Hepatocyte (in vitro differentiated cells): ENCODE measurements at regions not wholly inside any gene's neighbourhood (a gene's known extent, or its start where the extent isn't known, plus 50 kb on each side); places are given as distances from the start of the nearest gene placed in this dataset. TPM values are rescaled to one million over a fixed set of nuclear protein-coding genes. Genes with fewer than 3 reads are reported as not detected.

ENCODE experiments used
- DNase-seq: peaks from one replicate; pipeline ENCODE4 v3.0.0-alpha.2; 2016; ENCODE audit warnings: low spot score
- H2AFZ ChIP-seq: fragments of 200-600 bp; sonication (generic); 2 replicates; pipeline ENCODE4 v1.6.0; 2016; ENCODE audit warnings: antibody characterized with exemption, mild to moderate bottlenecking
- H3K27ac ChIP-seq: fragments of 200-600 bp; sonication (generic); 2 replicates; pipeline ENCODE4 v1.5.1; 2016; ENCODE audit warnings: mild to moderate bottlenecking
- H3K27me3 ChIP-seq: fragments of 200-600 bp; sonication (generic); 2 replicates; pipeline ENCODE4 v1.6.1; 2016
- H3K36me3 ChIP-seq: fragments of 200-600 bp; sonication (generic); replicated peaks from 2 replicates; pipeline ENCODE4 v1.5.1; 2016; ENCODE audit warnings: low read depth; ENCODE audit not compliant: insufficient read depth
- H3K4me1 ChIP-seq: fragments of 200-600 bp; sonication (generic); 2 replicates; pipeline ENCODE4 v1.5.1; 2016; ENCODE audit warnings: mild to moderate bottlenecking, moderate library complexity; ENCODE audit not compliant: insufficient read depth
- H3K4me2 ChIP-seq: fragments of 200-600 bp; sonication (generic); 2 replicates; pipeline ENCODE4 v1.6.0; 2016
- H3K4me3 ChIP-seq: fragments of 200-600 bp; sonication (generic); 2 replicates; pipeline ENCODE4 v1.5.1; 2016; ENCODE audit warnings: mild to moderate bottlenecking
- H3K79me2 ChIP-seq: fragments of 200-600 bp; sonication (generic); 2 replicates; pipeline ENCODE4 v1.6.0; 2017; ENCODE audit warnings: mild to moderate bottlenecking
- H3K9me2 ChIP-seq: fragments of 200-600 bp; sonication (generic); replicated peaks from 2 replicates; pipeline ENCODE4 v1.6.0; 2017; ENCODE audit warnings: mild to moderate bottlenecking; ENCODE audit not compliant: insufficient read depth
- H3K9me3 ChIP-seq: fragments of 200-600 bp; sonication (generic); 2 replicates; pipeline ENCODE4 v1.5.1; 2016; ENCODE audit warnings: low read depth, mild to moderate bottlenecking
- H4K20me1 ChIP-seq: fragments of 200-600 bp; sonication (generic); 2 replicates; pipeline ENCODE4 v1.6.0; 2016; ENCODE audit warnings: mild to moderate bottlenecking; ENCODE audit not compliant: insufficient read depth, poor library complexity, severe bottlenecking
- CTCF ChIP-seq: fragments of 200-600 bp; sonication (generic); IDR thresholded peaks from 2 replicates; pipeline ENCODE4 v1.5.1; 2016; ENCODE audit warnings: antibody characterized with exemption, mild to moderate bottlenecking; ENCODE audit not compliant: poor library complexity
- EZH2 ChIP-seq: fragments of 200-600 bp; sonication (generic); IDR thresholded peaks from 2 replicates; pipeline ENCODE4 v1.6.1; 2016; ENCODE audit warnings: antibody characterized with exemption, mild to moderate bottlenecking, borderline replicate concordance
- EZH2phosphoT487 ChIP-seq: fragments of 200-600 bp; sonication (generic); IDR thresholded peaks from one replicate; pipeline ENCODE4 v1.6.1; 2018; ENCODE audit warnings: antibody characterized with exemption, mild to moderate bottlenecking, low read depth, moderate library complexity; ENCODE audit not compliant: unreplicated experiment, severe bottlenecking
- WGBS: methylation state at CpG from one replicate; pipeline ENCODE4 v1.1.6; 2016; ENCODE audit warnings: low lambda C conversion rate; ENCODE audit errors: missing lambda C conversion rate; 5-methylcytosine and 5-hydroxymethylcytosine counted together
- small RNA-seq: library from RNA; depleted of rRNA; stranded (forward); fragments of <200 nt; gene quantifications from one replicate; pipeline ENCODE3, GENCODE V24; 2014

GRCh38 chr6:85706272-85706671 is 63.6 kb upstream of the SYNCRIP start:
- Histone ChIP-seq H3K27me3 (no peaks in the 10 kb centered on the region), H2AFZ (no peak overlapping the region), H3K4me3 (no peak overlapping the region), H3K79me2 (no peaks in the 10 kb centered on the region), H3K9me3 (no peaks in the 10 kb centered on the region), H3K27ac (no peak overlapping the region), H3K9me2 (no peaks in the 10 kb centered on the region), H4K20me1 (no peaks in the 10 kb centered on the region), H3K36me3 (no peaks in the 10 kb centered on the region), H3K4me2 (no peak overlapping the region), H3K4me1 (no peaks in the 10 kb centered on the region)
- WGBS = 91% methylated on average over 3 of the region's 3 CpGs
- no peak for TF ChIP-seq CTCF
- no peak for TF ChIP-seq EZH2
- TF ChIP-seq EZH2phosphoT487 = no peak
- DNase-seq = no peak

- no peaks in the 10 kb centered on the region for H3K27me3 ChIP-seq
- no peaks in the 10 kb centered on the region for H3K9me2 ChIP-seq
- H3K4me3 ChIP-seq = no peak overlapping the region
- no peak overlapping the region for H2AFZ ChIP-seq
- no peaks in the 10 kb centered on the region for H3K79me2 ChIP-seq
- H4K20me1 ChIP-seq = no peaks in the 10 kb centered on the region
- DNase-seq = no peak
- no peaks in the 10 kb centered on the region for H3K4me1 ChIP-seq
- TF ChIP-seq CTCF = no peak
- no peak overlapping the region for H3K27ac ChIP-seq
- H3K36me3 ChIP-seq = no peaks in the 10 kb centered on the region
- H3K9me3 ChIP-seq = no peaks in the 10 kb centered on the region
- 94% methylated on average over 8 of the region's 8 CpGs for WGBS
- no peak overlapping the region for H3K4me2 ChIP-seq
Measured at GRCh38 chr6:85705220-85705619, 62.5 kb upstream of the SYNCRIP start.

GRCh38 chr6:85703406-85703805 is 60.7 kb upstream of the SYNCRIP start:
- Histone ChIP-seq H3K4me2 (no peak overlapping the region), H3K79me2 (no peaks in the 10 kb centered on the region), H3K27ac (no peak overlapping the region), H4K20me1 (no peaks in the 10 kb centered on the region), H3K4me3 (no peak overlapping the region), H3K9me3 (no peaks in the 10 kb centered on the region), H3K36me3 (no peaks in the 10 kb centered on the region), H3K27me3 (no peaks in the 10 kb centered on the region), H2AFZ (no peak overlapping the region), H3K9me2 (no peaks in the 10 kb centered on the region), H3K4me1 (no peaks in the 10 kb centered on the region)
- TF ChIP-seq CTCF = no peak
- TF ChIP-seq EZH2phosphoT487 = peak; percentile 96
- DNase-seq = peak; percentile 32

Small RNA genes lying in the stretch of these regions (small RNA-seq; reads per million reads assigned to genes)
- gene RF00019 (not detected), gene RN7SL643P (0.16 reads per million), gene RNU4-12P (not detected), gene RNU4-72P (not detected), gene SMIM11P1 (not detected)
